Endodermal cell (in vitro differentiated cells): ENCODE measurements at regions not wholly inside any gene's neighbourhood (a gene's known extent, or its start where the extent isn't known, plus 50 kb on each side); places are given as distances from the start of the nearest gene placed in this dataset.

Experiments used
- DNase-seq: peaks from one replicate; pipeline ENCODE4 v3.0.0-alpha.2; 2017
- H3K27ac ChIP-seq: 2 replicates; pipeline ENCODE4 v1.5.1; 2013; ENCODE audit warnings: mild to moderate bottlenecking, low read depth, low read length, moderate library complexity
- H3K27me3 ChIP-seq: 2 replicates; pipeline ENCODE4 v1.6.1; 2013; ENCODE audit warnings: mild to moderate bottlenecking, low read length, moderate library complexity; ENCODE audit not compliant: insufficient read depth, control insufficient read depth, poor library complexity, severe bottlenecking
- H3K36me3 ChIP-seq: 2 replicates; pipeline ENCODE4 v1.7.0; 2013; ENCODE audit warnings: mild to moderate bottlenecking, low read length, moderate library complexity; ENCODE audit not compliant: control insufficient read depth, insufficient read depth
- H3K4me1 ChIP-seq: one replicate; pipeline ENCODE4 v1.7.0; 2013; ENCODE audit warnings: low read length; ENCODE audit not compliant: control insufficient read depth, insufficient read depth
- H3K4me3 ChIP-seq: 2 replicates; pipeline ENCODE4 v1.5.1; 2013; ENCODE audit warnings: mild to moderate bottlenecking, low read length, moderate library complexity
- H3K9ac ChIP-seq: 2 replicates; pipeline ENCODE4 v1.6.1; 2013; ENCODE audit warnings: mild to moderate bottlenecking, low read length, moderate library complexity; ENCODE audit not compliant: poor library complexity, severe bottlenecking; ENCODE audit errors: extremely low read depth
- H3K9me3 ChIP-seq: 2 replicates; pipeline ENCODE4 v1.6.1; 2013; ENCODE audit warnings: mild to moderate bottlenecking, low read length, moderate library complexity; ENCODE audit not compliant: control insufficient read depth
- H3K27ac Mint-ChIP-seq: 2 replicates; pipeline ENCODE4 v1.8.0; 2020; ENCODE audit warnings: mixed read lengths
- H3K27me3 Mint-ChIP-seq: 2 replicates; pipeline ENCODE4 v1.8.0; 2021; ENCODE audit warnings: mild to moderate bottlenecking, mixed read lengths; ENCODE audit not compliant: insufficient read depth
- H3K36me3 Mint-ChIP-seq: 2 replicates; pipeline ENCODE4 v1.8.0; 2020; ENCODE audit warnings: low read depth, mixed read lengths
- H3K4me1 Mint-ChIP-seq: 2 replicates; pipeline ENCODE4 v1.8.0; 2020; ENCODE audit warnings: mixed read lengths
- H3K4me3 Mint-ChIP-seq: 2 replicates; pipeline ENCODE4 v1.8.0; 2020; ENCODE audit warnings: mild to moderate bottlenecking, moderate library complexity, mixed read lengths
- H3K9me3 Mint-ChIP-seq: 2 replicates; pipeline ENCODE4 v1.8.0; 2020; ENCODE audit warnings: mild to moderate bottlenecking, mixed read lengths
- WGBS, 2 experiments: methylation state at CpG; one replicate each; pipeline versions ENCODE4 v1.1.5 to v1.1.7; 2013; ENCODE audit warnings: missing lambda C conversion rate in 2 of 2, mixed read lengths in 1 of 2; ENCODE audit not compliant: insufficient coverage in 1 of 2, insufficient read length in 1 of 2; 5-methylcytosine and 5-hydroxymethylcytosine counted together
- TF ChIP-seq, protein P1 (sequence below): fragments of 200-600 bp; sonication (generic); conservative IDR thresholded peaks from 2 replicates; pipeline ENCODE4 v1.5.0; 2021; ENCODE audit warnings: antibody characterized with exemption, mild to moderate bottlenecking

DNA sequence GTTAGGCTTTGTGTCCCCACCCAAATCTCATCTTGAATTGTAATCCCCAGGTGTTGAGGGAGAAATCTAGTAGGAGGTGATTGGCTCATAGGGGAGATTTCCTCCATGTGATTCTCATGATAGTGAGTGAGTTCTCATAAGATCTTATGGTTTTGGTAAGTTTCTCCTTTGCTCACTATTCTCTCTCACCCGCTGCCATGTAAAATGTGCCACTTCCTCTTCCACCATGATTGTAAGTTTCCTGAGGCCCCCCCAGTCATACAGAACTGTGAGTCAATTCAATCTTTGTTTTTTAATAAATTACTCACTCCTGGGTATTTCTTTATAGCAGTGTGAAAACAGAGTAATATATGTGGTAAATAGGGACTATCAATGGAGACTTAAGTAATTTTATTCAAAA lies 434.5 kb upstream of the OLFM3 start:
- H3K36me3 ChIP-seq = no peaks in the 10 kb centered on the region
- Mint-ChIP-seq H3K4me1 (no peaks in the 10 kb centered on the region), H3K36me3 (no peaks in the 10 kb centered on the region), H3K27me3 (peaks cover 2% of the 10 kb centered on the region), H3K9me3 (peaks cover 2% of the 10 kb centered on the region), H3K4me3 (no peak overlapping the region), H3K27ac (no peak overlapping the region)
- peaks cover 5% of the 10 kb centered on the region for H3K27me3 ChIP-seq
- no peak overlapping the region for H3K4me3 ChIP-seq
- H3K4me1 ChIP-seq = peaks cover 6% of the 10 kb centered on the region
- TF ChIP-seq, protein P1, sequence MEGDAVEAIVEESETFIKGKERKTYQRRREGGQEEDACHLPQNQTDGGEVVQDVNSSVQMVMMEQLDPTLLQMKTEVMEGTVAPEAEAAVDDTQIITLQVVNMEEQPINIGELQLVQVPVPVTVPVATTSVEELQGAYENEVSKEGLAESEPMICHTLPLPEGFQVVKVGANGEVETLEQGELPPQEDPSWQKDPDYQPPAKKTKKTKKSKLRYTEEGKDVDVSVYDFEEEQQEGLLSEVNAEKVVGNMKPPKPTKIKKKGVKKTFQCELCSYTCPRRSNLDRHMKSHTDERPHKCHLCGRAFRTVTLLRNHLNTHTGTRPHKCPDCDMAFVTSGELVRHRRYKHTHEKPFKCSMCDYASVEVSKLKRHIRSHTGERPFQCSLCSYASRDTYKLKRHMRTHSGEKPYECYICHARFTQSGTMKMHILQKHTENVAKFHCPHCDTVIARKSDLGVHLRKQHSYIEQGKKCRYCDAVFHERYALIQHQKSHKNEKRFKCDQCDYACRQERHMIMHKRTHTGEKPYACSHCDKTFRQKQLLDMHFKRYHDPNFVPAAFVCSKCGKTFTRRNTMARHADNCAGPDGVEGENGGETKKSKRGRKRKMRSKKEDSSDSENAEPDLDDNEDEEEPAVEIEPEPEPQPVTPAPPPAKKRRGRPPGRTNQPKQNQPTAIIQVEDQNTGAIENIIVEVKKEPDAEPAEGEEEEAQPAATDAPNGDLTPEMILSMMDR = no peak
- 88 to 100% methylated on average over 1 of the region's 1 CpG for WGBS, 2 experiments
- DNase-seq = no peak
- H3K9me3 ChIP-seq = no peaks in the 10 kb centered on the region
- no peak overlapping the region for H3K27ac ChIP-seq
- no peak overlapping the region for H3K9ac ChIP-seq

DNA sequence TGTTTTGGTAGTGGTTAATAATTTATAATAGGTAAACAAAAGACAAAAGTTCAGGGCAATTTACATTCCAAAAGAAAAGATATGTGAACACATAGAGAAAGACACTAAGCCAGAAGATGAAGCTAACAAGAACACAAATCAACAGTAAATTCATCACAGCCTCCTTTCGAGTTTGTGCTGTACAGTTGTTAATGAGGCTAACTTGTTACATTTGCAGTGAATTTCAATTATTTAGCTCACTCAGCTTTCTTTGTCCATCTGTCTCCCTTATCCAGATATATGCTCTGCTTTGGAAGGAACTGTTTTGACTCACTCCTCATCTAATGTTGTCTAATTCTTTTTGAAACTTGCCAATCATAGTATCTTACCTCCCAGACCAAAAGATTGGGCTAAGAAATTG lies 423.3 kb upstream of the OLFM3 start:
- H3K9me3 ChIP-seq = no peaks in the 10 kb centered on the region
- WGBS, 2 experiments = 80 to 88% methylated on average over 1 of the region's 1 CpG
- H3K4me3 ChIP-seq = no peak overlapping the region
- Mint-ChIP-seq H3K27ac (no peak overlapping the region), H3K4me1 (no peaks in the 10 kb centered on the region), H3K27me3 (no peaks in the 10 kb centered on the region), H3K4me3 (no peak overlapping the region), H3K36me3 (no peaks in the 10 kb centered on the region), H3K9me3 (no peaks in the 10 kb centered on the region)
- no peaks in the 10 kb centered on the region for H3K36me3 ChIP-seq
- no peak overlapping the region for H3K9ac ChIP-seq
- no peaks in the 10 kb centered on the region for H3K27me3 ChIP-seq
- DNase-seq = no peak
- TF ChIP-seq, protein P1 = no peak
- no peaks in the 10 kb centered on the region for H3K4me1 ChIP-seq
- H3K27ac ChIP-seq = no peak overlapping the region
